ENCODE measurements at regions not wholly inside any gene's neighbourhood (a gene's known extent, or its start where the extent isn't known, plus 50 kb on each side); places are given as distances from the start of the nearest gene placed in this dataset.
"Not testable (repeated sequence)": the region's sequence is repeated elsewhere in the genome, so short reads cannot be mapped to it uniquely, and the experiment has no call there.

- TF ChIP-seq POLR2AphosphoS5 (IDR thresholded peaks at IDR 0.05), result no peak
- no peak for TF ChIP-seq POLR2A (IDR thresholded peaks at IDR 0.05)
- TF ChIP-seq CTCF (IDR thresholded peaks at IDR 0.05), result no peak
- H3K9me3 ChIP-seq, result no peaks in the 10 kb centered on the region
- H3K36me3 ChIP-seq, result no peaks in the 10 kb centered on the region
Observed at GRCh38 chr12:73677520-73678291, 859.9 kb upstream of the ATXN7L3B start.

GRCh38 chr12:73678335-73678734 lies 859.3 kb upstream of the ATXN7L3B start:
- Histone ChIP-seq H3K4me1 (no peaks in the 10 kb centered on the region), H3K27ac (no peak overlapping the region), H3K9me3 (no peaks in the 10 kb centered on the region), H3K4me3 (no peak overlapping the region), H3K36me3 (no peaks in the 10 kb centered on the region), H3K27me3 (no peaks in the 10 kb centered on the region)
- no peak for TF ChIP-seq CTCF (IDR thresholded peaks at IDR 0.05)
- no peak for TF ChIP-seq POLR2A (IDR thresholded peaks at IDR 0.05)
- TF ChIP-seq POLR2AphosphoS5 (IDR thresholded peaks at IDR 0.05), result no peak
- intact Hi-C loops (cut with DNase I; ENCODE audit: low total_unique reads), result no loop called here
- DNase-seq (ENCODE audit: low spot score in 2 of 2), result no peak

More at GRCh38 chr12:73677520-73678291, 859.9 kb upstream of the ATXN7L3B start:
- intact Hi-C loops (cut with DNase I; ENCODE audit: low total_unique reads), result no loop called here
- H3K4me1 ChIP-seq, result no peaks in the 10 kb centered on the region
- no peaks in the 10 kb centered on the region for H3K27me3 ChIP-seq
- no peak overlapping the region for H3K27ac ChIP-seq
- H3K4me3 ChIP-seq, result no peak overlapping the region
- no peak for DNase-seq (ENCODE audit: low spot score in 2 of 2)

- no peak overlapping the region for H3K4me3 ChIP-seq
- H3K27me3 ChIP-seq, result no peaks in the 10 kb centered on the region
- intact Hi-C loops (cut with DNase I; ENCODE audit: low total_unique reads), result no loop called here
- no peak for DNase-seq (ENCODE audit: low spot score in 2 of 2)
- no peaks in the 10 kb centered on the region for H3K9me3 ChIP-seq
- H3K4me1 ChIP-seq, result no peaks in the 10 kb centered on the region
- TF ChIP-seq POLR2AphosphoS5 (IDR thresholded peaks at IDR 0.05) (no peak), POLR2A (IDR thresholded peaks at IDR 0.05) (no peak), CTCF (IDR thresholded peaks at IDR 0.05) (no peak)
- no peak overlapping the region for H3K27ac ChIP-seq
- no peaks in the 10 kb centered on the region for H3K36me3 ChIP-seq
Observed at GRCh38 chr12:73699318-73699717, 838.3 kb upstream of the ATXN7L3B start.

- intact Hi-C loops (cut with DNase I; ENCODE audit: low total_unique reads), result no loop called here
- Histone ChIP-seq H3K4me1 (no peaks in the 10 kb centered on the region), H3K27ac (no peak overlapping the region), H3K27me3 (no peaks in the 10 kb centered on the region), H3K9me3 (no peaks in the 10 kb centered on the region), H3K4me3 (no peak overlapping the region), H3K36me3 (no peaks in the 10 kb centered on the region)
- DNase-seq (ENCODE audit: low spot score in 2 of 2), result no peak
- TF ChIP-seq POLR2A (IDR thresholded peaks at IDR 0.05), result no peak
- TF ChIP-seq CTCF (IDR thresholded peaks at IDR 0.05), result no peak
- TF ChIP-seq POLR2AphosphoS5 (IDR thresholded peaks at IDR 0.05), result no peak
Observed at GRCh38 chr12:73714655-73715054, 823.0 kb upstream of the ATXN7L3B start.

GRCh38 chr12:73716143-73716542 lies 821.5 kb upstream of the ATXN7L3B start:
- DNase-seq (ENCODE audit: low spot score in 2 of 2); H3K27ac ChIP-seq; H3K4me3 ChIP-seq; intact Hi-C loops (cut with DNase I; ENCODE audit: low total_unique reads); H3K36me3 ChIP-seq; H3K4me1 ChIP-seq; H3K27me3 ChIP-seq; H3K9me3 ChIP-seq: not testable (repeated sequence)

Data from breast epithelium (tissue), 4 donors.